Islet of Langerhans (tissue), 1 donor: ENCODE measurements at regions not wholly inside any gene's neighbourhood (a gene's known extent, or its start where the extent isn't known, plus 50 kb on each side); places are given as distances from the start of the nearest gene placed in this dataset.

Experiments
- FAIRE-seq: peaks from one replicate; lab custom pipeline; 2011; peaks lifted over from hg19 to GRCh38; lab: Jason Lieb, UNC

DNA sequence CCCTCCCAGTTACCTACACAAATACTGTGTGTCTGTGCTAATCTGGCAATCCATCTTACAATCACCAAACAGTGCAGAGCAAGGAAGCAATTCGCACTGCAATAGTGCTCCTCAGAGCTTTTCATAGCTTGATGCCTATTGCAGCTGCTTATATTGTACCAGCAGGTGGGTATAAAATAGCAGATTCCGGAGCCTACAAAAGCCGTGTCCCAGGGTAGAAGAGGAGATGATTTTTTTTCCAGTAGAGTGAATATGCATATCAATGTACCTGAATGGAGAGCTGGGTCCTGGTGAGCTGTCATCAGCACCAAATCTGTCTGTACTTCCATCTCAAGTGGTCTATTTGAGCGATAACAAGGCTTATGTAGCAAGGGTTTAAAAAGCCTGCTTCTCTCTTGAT lies 668.4 kb downstream of the DIAPH3 start:
- no peak for FAIRE-seq

DNA sequence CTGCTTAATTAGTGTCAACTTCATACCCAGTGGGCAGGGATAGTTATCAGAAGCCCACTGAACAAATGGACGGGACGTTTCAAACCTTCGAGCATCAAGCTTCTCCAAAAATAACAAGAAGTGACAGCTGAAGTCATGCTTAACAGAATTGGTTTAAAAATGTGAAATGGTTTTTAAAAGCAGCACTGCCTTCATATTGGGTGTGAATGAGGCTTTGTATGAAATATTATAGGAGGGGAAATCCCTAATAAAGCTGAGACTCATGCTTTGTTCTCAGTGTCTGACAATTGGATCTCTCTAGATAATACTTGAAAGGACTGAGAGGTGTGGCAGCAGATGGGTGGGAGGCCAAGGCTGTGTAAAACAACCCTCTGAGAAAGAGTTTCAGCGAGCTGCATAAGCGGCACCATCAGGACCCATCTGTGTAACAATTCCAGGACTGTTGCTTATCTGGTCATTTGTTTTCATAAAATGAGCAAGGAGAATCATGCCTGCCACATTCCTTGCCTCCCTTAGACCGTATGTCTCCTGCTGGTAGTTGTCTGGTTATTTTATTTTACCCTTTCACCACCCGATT lies 667.7 kb downstream of the DIAPH3 start:
- FAIRE-seq, result no peak

DNA sequence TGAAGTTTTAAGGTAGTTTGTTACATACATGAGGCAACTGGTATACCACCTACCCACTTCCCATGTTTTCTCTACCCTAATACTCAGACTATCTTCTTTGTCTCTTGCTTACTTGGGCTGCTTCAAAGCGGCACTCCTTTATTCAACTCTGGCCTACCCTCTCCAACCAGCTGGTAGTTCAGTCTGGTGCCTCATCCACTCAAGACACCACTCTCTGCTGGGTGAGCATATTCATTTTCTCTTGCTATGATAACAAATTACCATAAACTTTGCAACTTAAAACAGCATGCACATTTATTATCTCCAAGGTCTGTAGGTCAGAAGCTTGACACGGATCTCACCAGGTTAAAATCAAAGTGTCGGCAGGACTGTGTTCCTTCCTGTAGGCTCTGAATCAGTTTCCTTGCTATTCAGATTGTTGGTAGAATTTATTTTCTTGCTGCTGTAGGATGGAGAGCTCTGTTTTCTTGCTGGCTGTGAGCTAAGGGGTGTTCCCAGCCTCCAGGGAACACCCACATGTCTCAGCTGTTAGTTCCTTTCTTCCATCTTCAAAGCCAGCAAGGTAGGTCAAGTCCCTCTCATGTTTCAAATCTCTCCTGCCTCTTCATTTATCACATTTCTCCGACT lies 666.0 kb downstream of the DIAPH3 start:
- no peak for FAIRE-seq

DNA sequence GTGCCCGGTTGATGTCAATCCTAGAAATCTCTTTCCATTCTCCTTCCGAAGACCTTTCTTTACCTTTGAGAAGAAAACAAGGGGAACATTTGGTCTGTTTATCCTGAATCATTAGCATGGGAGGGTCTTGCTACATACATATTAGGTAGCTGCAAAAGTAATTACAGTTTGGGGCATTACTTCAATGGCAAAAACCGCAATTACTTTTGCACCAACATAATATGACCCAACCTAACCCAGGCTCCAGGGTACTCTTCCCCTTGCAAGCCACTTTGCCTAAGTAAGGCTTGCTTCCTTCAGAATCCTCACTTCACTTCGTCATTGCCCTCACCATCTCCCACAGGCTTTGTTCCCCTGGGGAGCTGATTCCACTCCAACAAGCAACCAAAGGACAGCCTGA lies 662.7 kb downstream of the DIAPH3 start:
- no peak for FAIRE-seq

DNA sequence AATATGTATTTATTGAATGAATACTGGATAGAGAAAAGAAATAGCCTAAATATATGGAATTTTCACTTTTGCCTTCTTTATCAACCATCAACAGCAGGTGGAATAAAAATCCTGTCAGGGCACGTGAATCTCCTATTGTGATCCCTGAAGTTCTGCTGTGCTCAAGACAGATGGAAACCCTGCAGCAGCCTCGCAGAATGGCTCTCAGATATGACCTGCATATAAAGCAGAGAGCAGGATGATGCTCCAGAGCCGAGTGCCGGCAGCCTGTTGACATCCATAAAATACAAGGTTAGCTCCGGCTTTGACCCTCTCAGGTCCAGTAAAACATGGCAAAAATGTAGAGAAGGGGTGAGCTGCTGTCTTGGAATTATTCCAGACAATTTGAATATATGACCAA lies 659.3 kb downstream of the DIAPH3 start:
- no peak for FAIRE-seq

DNA sequence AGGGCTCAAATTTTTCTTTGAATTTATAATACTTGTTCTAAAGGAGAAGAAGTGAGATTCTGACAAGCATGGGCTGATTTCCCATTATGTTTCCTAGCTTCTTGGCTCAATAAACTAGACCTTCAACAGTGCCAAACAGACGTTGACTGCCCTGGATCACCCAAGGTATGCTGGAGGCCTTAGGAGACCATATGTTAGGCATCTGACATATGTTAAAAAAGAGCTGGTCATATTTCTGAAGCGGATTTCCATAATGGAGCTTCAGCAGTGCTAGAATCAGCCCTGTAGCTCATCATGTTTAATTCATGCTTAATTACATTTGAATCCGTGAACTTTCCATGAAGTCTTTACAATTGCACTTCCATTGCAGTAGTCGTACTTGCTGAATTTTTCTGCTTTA lies 653.3 kb downstream of the DIAPH3 start:
- no peak for FAIRE-seq

DNA sequence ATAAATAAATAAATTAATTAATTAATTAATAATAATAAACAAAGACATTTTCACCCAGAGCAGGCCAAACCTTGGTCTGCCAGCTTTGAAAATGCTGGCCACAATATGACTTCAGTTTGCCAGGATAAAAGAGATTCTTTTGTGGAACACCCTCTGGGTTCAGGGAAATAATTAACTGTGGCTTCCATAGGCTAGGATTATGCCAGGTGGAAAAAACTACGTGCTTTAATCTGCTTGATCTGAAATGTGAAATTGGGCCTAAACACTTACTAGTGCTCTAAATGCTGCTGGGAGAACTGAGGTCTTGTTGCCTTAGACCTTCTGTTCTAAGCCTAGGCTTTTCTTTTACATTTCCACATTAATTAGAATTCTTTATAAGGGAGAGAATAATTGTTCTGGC lies 650.0 kb downstream of the DIAPH3 start:
- no peak for FAIRE-seq

DNA sequence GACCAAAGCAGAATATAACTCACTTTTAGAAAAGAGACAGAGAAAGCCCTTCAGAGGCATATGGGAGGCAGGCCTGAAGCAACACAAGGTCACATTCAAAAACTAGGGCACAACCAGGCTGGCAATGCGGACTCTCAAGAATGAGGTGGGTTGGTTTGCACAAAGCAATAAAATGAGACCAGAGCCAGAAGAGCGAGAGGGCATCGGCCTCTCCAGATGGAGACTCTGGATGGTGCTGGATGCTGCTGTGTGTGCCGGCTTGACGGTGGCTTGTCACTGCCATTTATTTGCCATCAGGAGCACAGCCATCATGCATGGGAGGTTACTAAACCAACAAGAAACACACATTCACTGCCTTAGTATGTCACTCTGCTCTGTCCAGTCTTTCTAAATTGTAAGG lies 649.4 kb downstream of the DIAPH3 start:
- FAIRE-seq, result no peak

DNA sequence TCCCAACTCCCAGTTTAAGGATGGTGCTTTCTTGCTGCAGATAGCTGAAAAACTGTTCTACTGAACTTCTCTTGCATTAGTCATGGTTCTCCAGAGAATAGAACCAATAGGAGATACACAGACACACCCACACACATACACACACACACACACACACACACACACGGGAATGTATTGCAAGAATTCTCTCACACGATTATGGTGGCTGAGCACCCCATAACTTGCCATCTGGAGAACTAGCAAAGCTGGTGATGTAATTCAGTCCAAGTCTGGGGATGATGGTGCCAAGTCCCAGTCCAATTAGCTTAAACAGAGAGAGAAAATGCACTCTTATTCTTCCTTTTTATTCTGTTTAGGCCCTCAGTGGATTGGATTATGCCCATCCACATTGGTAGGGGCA lies 643.9 kb downstream of the DIAPH3 start:
- FAIRE-seq, result no peak

DNA sequence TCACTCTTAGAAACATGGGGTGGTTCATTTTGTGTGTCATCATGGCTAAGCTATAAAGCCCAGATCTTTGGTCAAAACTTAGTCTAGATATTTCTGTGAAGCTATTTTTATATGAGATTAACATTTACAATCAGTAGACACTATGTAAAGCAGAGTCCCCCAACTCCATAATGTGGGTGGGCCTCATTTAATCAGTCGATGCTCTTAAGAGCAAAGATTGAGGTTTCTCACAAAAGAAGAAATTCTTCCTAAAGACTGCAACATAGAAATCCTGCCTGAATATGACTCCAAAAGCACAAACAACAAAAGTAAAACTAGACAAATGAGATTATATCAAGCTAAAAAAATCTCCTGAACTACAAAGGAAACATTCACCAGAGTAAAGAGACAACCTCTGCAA lies 642.2 kb downstream of the DIAPH3 start:
- no peak for FAIRE-seq

DNA sequence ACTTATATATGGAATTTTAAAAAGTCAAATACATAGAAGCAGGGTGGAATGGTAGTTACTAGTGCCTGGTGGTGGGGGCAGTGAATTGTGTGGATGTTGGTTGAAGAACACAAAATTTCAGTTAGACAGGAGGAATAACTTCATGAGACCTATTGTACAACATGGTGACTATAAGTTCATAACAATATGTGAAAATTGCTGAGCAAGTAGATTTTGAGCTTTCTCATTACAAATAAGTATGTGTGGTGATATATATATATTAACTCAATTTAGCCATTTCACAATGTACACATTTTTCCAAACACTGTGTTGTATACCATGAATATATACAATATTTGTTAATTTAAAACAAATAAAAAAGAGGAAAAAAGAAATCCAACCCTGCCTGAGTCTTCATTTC lies 641.1 kb downstream of the DIAPH3 start:
- FAIRE-seq, result no peak

DNA sequence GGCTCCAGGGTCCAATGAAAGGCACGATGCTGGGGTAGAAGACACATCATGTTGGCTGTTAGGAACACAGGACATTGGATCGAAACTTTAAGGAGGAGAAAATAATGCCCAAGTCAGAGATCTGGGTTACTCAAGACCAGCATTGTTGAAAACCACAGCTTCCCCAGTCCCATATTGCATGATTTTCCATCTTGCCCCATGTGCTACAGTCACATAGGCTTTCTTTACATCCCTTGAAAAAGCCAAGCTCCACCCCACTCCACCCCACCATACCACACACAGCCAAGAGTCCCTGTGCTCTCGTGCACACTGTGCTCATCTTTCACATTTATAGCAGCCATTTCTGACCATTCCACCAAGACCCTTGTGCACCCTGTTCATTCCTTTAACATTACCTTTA lies 636.2 kb downstream of the DIAPH3 start:
- FAIRE-seq, result no peak

DNA sequence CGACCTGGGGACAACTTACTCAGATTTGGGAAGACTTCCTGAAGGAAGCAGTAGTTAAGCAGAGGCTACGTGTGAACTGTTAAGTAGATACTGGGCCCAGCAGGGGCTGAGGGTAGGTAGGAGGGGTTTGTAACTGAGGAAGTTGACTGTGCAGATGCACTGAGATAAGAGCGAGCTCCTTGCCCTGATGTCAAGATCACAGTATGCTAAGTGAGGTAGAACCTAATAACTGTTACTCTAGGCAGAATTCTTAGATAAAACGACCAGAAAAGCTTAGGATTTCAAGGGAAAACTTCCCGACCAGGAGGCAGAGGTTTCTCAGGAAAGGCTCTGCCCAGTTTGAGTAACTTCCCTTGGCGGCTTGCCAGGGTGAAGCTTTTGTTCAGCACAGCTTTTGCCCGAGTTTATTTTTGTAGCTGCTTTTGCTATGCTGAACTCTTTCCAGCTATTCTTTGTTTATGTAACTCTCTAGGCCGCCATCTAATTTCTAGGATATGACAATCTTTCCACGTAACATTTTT lies 632.1 kb downstream of the DIAPH3 start:
- FAIRE-seq, result no peak

DNA sequence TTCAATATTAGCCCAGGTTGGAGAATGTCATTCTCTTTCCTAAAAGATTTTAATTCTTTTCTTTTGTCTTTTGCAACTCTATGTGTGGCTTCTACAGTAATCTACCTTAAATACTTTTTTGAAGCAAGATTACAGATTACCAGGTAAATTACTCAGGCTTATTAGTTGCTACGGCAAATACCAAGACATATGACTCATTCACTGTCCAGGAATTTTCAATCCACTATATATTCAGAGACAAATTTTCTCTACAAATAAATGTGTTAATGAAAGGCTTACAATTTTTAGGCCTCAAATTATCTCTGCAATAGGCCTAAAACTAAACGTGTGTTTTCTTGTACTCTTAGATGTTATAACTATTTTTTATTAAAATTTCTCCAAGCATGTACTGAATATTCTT lies 631.3 kb downstream of the DIAPH3 start:
- no peak for FAIRE-seq

DNA sequence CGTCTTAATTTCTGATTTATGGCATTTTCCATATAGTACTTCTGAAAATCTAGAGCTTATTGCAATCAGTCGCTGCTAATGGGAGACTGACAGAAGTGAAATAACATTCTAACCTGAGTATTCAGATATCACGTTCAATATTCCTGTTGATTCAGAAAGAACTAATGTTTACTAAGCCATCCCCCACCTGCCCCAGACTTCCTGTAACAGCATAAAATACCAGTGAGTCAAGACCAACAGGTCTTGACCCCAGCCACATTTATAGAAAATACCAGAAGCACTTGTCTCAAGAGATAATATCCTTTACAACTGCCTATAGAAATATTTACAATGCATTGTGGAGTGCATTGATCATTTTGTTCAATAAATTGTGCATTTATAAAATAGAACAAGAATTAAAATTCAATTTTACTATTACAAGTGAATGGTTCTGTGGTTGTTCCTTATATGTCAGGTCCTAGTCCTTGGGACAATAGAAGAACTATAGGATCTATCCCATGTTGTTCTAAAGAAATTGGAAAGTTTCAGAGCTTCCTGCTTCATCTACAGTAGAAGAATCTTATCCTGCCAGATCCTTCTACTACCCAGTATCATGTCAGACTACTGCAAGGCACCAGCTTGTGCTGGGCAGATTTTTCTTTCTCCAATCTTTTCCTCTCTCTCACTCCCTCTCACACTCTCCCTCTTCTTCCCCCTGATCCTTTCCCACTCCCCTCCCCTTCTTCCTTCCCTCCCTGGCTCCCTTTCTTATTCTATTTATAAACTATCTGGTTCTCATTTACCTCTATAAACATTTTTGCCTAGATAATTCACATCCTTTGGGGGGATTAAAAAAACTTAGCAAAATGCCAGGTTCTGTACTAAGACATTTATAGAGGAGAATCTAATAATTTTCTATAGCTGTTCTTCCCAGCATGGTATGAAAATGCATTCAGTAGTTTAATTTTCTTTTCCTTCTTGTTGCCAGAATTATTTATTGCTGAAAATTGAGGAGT lies 629.9 kb downstream of the DIAPH3 start:
- no peak for FAIRE-seq

DNA sequence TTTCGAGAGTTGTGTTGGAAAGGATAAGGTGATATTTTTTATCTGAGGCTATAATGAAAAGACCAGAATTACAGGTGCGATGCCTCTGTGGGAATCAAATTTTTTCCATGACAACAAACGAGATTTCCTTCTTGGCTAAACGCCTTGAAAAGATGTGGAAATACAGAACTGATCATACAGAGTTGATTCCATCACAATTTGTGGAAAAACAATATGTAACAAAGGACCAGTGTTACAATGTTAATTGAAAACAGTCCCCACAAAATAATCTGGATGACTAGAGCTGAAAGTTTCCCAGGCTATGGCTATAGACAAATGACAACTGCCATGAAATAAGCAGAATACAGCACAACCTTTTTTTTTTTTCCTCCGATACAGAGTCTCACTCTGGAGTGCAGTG lies 628.9 kb downstream of the DIAPH3 start:
- no peak for FAIRE-seq

DNA sequence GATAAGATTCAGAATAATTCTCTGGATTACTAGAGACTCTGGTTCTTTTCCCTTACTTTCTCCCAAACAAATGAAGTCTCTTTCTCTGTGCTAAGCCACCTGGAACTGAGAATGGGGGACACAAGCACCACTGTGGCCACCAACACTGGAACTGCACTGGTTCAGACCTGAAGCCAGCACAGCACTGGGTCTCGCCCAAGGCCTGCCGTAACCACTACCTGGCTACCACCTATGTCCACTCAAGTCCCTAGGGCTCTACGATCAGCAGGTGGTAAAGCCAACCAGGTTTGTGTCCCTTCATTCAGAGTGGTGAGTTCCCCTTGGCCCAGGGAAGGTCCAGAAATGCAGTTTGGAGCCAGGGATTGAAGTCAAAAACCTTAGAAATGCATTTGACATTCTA lies 626.2 kb downstream of the DIAPH3 start:
- no peak for FAIRE-seq

DNA sequence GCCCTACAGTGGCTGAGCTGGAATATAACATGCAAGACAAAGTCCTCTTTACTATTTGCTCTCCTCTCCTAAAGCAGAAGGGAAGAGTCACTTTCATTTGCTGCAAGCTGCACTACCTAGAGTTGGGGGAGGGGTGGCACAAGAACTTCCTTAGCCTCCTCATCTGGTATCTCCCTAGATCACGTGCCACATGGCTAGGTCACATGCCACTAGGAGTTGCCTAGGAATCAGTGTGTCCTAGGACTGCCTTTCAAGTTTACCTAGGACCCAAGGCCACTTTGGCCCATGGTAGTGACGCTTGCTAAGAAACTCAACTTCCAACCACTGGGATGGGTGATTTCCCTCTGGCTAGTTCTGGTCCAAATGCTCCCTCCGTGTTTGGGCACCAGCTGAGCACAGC lies 625.2 kb downstream of the DIAPH3 start:
- no peak for FAIRE-seq

DNA sequence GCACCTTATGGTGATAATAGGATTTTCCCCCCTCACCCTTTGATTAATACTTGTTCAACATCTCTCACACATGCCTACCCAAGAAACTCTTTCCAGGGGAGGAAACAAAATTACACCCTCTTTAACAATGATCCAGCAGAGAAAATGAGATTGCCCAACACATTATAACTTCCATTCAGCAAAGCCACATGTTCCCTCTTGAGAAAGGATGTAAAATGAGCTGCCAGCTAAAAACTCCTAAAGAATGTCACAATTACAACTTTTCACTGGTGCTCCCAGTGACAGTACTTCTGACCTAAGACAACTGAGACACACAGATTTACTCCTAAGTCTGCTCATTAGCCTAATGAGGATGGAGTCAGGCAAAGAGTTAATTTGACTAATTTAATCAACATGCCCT lies 621.4 kb downstream of the DIAPH3 start:
- no peak for FAIRE-seq

DNA sequence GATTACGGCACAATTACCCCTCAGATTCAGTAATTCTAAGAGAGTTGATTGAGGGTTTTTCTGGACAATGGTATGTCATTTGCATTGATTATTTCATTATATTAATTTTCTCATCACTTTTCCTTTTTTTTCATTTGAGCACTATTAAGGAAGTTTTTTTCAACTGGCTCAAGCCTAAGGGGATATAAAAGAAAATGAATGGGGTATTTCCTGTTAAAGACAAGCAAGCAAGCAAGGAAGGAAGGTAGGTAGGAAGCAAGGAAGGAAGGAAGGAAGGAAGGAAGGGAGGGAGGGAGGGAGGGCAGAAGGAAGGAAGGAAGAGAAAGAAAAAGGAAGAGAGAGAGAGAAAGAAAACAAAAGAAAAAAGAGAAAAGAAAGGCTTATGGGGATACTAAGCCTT lies 620.3 kb downstream of the DIAPH3 start:
- FAIRE-seq, result no peak

DNA sequence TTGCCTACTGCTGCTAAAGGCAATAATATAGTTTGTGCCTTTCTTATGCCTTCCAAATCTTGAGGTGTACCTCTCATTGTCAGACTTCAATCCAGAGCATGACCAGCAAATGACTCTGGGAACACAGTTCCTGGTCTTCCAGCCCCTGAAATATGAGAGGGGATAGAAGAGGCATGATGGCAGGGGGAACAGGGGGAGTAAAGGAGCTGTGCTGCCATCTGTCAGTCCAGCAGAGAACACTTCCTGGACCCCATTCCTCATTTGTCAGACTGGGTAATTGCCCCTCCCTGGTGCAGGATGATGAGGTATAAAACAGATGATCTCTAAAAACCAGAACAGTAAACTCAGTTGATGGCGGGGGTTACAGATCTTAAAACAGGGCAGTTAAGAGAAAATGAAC lies 618.7 kb downstream of the DIAPH3 start:
- FAIRE-seq, result no peak

DNA sequence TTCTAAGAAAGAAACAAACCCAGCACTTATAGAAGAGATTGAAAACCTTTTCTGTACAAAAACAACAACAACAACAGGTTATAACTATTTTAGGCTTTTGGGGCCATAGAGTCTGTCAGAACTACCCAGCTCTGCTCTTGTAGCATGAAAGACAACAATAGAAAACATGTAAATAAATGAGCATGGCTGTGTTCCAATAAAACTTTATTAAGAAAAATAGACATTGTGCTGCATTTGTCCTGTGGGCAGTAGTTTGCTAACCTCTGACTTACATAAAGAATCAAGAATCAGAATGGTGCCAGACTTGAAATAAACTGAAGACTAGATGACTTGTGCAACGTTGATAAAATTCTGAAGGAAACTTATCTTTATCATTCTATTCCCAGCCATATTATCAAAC lies 617.5 kb downstream of the DIAPH3 start:
- FAIRE-seq, result no peak

DNA sequence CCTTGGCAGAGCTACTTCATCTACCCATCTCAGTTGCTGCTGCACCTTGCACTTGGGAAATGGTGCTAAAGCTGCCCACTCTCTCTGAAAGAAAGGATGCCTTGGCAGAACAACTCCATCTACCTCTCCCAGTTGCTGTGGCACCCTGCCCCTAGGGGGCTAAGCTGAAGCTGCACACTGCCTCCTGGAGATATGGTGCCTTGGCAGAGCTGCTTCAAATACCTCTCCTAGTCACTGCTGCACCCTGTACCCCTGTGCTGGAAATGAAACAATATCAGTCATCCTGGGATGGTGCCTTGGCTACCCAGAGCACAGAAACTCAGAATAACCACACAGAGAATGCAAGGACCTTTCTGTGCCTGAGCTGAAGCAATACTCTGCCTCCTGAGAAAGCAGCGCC lies 615.8 kb downstream of the DIAPH3 start:
- no peak for FAIRE-seq
